Mesenchymal stem cell (in vitro differentiated cells and primary cell): ENCODE measurements at regions not wholly inside any gene's neighbourhood (a gene's known extent, or its start where the extent isn't known, plus 50 kb on each side); places are given as distances from the start of the nearest gene placed in this dataset.

Experiments
- DNase-seq: peaks from one replicate; pipeline ENCODE4 v3.0.0-alpha.2; 2013
- H2AFZ ChIP-seq: one replicate; pipeline ENCODE4 v1.6.1; 2013; ENCODE audit warnings: low read depth, mild to moderate bottlenecking, control low read depth, inconsistent platforms, low read length, moderate library complexity
- H2AK5ac ChIP-seq: 2 replicates; pipeline ENCODE4 v1.6.1; 2013; ENCODE audit warnings: low read length, moderate library complexity, mild to moderate bottlenecking, inconsistent platforms; ENCODE audit not compliant: severe bottlenecking
- H2BK120ac ChIP-seq: one replicate; pipeline ENCODE4 v1.6.1; 2013; ENCODE audit warnings: low read depth, mild to moderate bottlenecking, inconsistent platforms, low read length, moderate library complexity
- H2BK12ac ChIP-seq, 2 experiments: one replicate each; pipeline ENCODE4 v1.6.1; 2013; ENCODE audit warnings: inconsistent platforms in 2 of 2, low read length in 2 of 2, mild to moderate bottlenecking in 2 of 2, moderate library complexity in 2 of 2, control low read depth in 1 of 2
- H2BK15ac ChIP-seq: one replicate; pipeline ENCODE4 v1.6.1; 2013; ENCODE audit warnings: mild to moderate bottlenecking, low read depth, inconsistent platforms; ENCODE audit not compliant: poor library complexity, severe bottlenecking
- H2BK5ac ChIP-seq: 2 replicates; pipeline ENCODE4 v1.6.1; 2013; ENCODE audit warnings: low read depth, mild to moderate bottlenecking, low read length, control low read depth, inconsistent platforms; ENCODE audit not compliant: poor library complexity, severe bottlenecking
- H3K14ac ChIP-seq, 2 experiments: one replicate each; pipeline ENCODE4 v1.6.1; 2013; ENCODE audit warnings: inconsistent platforms in 2 of 2, low read length in 2 of 2, control low read depth in 1 of 2, mild to moderate bottlenecking in 1 of 2, moderate library complexity in 1 of 2
- H3K18ac ChIP-seq, 2 experiments: one replicate each; pipeline ENCODE4 v1.6.1; 2013; ENCODE audit warnings: inconsistent platforms in 2 of 2, low read length in 2 of 2, control low read depth in 1 of 2, low read depth in 1 of 2, mild to moderate bottlenecking in 1 of 2
- H3K23ac ChIP-seq, 2 experiments: one replicate each; pipeline ENCODE4 v1.6.1; 2013; ENCODE audit warnings: inconsistent platforms in 2 of 2, low read length in 2 of 2, mild to moderate bottlenecking in 2 of 2, moderate library complexity in 2 of 2, control low read depth in 1 of 2
- H3K27ac ChIP-seq: 2 replicates; pipeline ENCODE4 v1.5.1; 2013; ENCODE audit warnings: mild to moderate bottlenecking, moderate library complexity, low read length, control low read depth, inconsistent platforms; ENCODE audit not compliant: poor library complexity, severe bottlenecking
- H3K27me3 ChIP-seq, 2 experiments: 2 replicates each; pipeline versions ENCODE4 v1.6.1 to v1.7.0; 2013; ENCODE audit warnings: low read length in 2 of 2, mild to moderate bottlenecking in 2 of 2, moderate library complexity in 2 of 2, control low read depth in 1 of 2, inconsistent platforms in 1 of 2; ENCODE audit not compliant: control insufficient read depth in 1 of 2, insufficient read depth in 1 of 2
- H3K36me3 ChIP-seq, 2 experiments: 2 replicates each; pipeline versions ENCODE4 v1.6.1 to v1.7.0; 2013; ENCODE audit warnings: low read length in 2 of 2, control low read depth in 1 of 2, inconsistent platforms in 1 of 2, low read depth in 1 of 2, mild to moderate bottlenecking in 1 of 2; ENCODE audit not compliant: insufficient read depth in 2 of 2, control insufficient read depth in 1 of 2
- H3K4ac ChIP-seq, 2 experiments: one replicate each; pipeline ENCODE4 v1.6.1; 2013; ENCODE audit warnings: inconsistent platforms in 2 of 2, low read length in 2 of 2, mild to moderate bottlenecking in 2 of 2, moderate library complexity in 2 of 2, control low read depth in 1 of 2, low read depth in 1 of 2
- H3K4me1 ChIP-seq: 2 replicates; pipeline ENCODE4 v1.6.1; 2013; ENCODE audit warnings: low read depth, low read length, control low read depth; ENCODE audit not compliant: control insufficient read depth, insufficient read depth
- H3K4me2 ChIP-seq: 2 replicates; pipeline ENCODE4 v1.6.1; 2013; ENCODE audit warnings: low read length, mild to moderate bottlenecking, inconsistent platforms; ENCODE audit not compliant: poor library complexity, severe bottlenecking
- H3K4me3 ChIP-seq, 2 experiments: 2 replicates each; pipeline versions ENCODE4 v1.5.1 to v1.7.0; 2013; ENCODE audit warnings: low read length in 2 of 2, mild to moderate bottlenecking in 2 of 2, control low read depth in 1 of 2, low read depth in 1 of 2; ENCODE audit not compliant: insufficient read depth in 1 of 2
- H3K79me1 ChIP-seq: replicated peaks from 2 replicates; pipeline ENCODE4 v1.6.1; 2013; ENCODE audit warnings: mild to moderate bottlenecking, control low read depth, low read length, inconsistent platforms; ENCODE audit not compliant: poor library complexity, severe bottlenecking
- H3K9ac ChIP-seq: 2 replicates; pipeline ENCODE4 v1.7.0; 2013; ENCODE audit warnings: mild to moderate bottlenecking, low read length, moderate library complexity
- H3K9me3 ChIP-seq: 2 replicates; pipeline ENCODE4 v1.7.0; 2013; ENCODE audit warnings: mild to moderate bottlenecking, low read length; ENCODE audit not compliant: control insufficient read depth
- H4K8ac ChIP-seq: one replicate; pipeline ENCODE4 v1.6.1; 2013; ENCODE audit warnings: inconsistent platforms, mild to moderate bottlenecking, low read length, moderate library complexity
- H4K91ac ChIP-seq: one replicate; pipeline ENCODE4 v1.6.1; 2013; ENCODE audit warnings: mild to moderate bottlenecking, low read length, inconsistent platforms
- WGBS: methylation state at CpG from one replicate; pipeline ENCODE4 v1.1.7; 2013; ENCODE audit warnings: mixed read lengths; 5-methylcytosine and 5-hydroxymethylcytosine counted together

DNA sequence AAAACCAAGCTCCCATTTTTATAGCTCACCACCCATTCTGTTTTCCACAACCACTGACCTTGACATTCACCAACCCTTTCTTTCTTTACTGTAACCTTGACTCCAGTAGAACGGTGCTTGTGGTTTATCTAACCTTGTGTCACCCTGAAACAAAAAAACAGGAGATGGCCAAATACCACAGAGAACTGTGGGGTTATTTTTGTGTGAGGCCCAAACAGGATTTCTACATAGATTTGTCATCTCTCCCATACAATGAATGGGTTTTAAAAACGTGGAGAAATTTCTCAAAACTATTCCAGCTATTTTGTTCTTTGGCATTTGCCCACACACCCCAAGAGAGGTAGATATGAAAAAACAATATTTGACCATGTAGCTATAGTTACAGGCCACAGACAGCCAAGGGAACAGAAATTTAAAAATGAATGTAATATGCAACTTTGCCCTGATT is 231.3 kb upstream of the TANK start:
- Histone ChIP-seq H2BK5ac (no peak overlapping the region), H3K4me3 (peak overlapping the region in 1 of 2 experiments; percentile 9), H4K91ac (no peak overlapping the region), H3K14ac (no peak overlapping the region), H3K4me2 (no peak overlapping the region), H3K23ac (no peak overlapping the region), H3K27me3 (no peaks in the 10 kb centered on the region), H2BK12ac (no peak overlapping the region), H3K4me1 (no peaks in the 10 kb centered on the region), H2BK15ac (no peak overlapping the region), H2BK120ac (no peak overlapping the region), H3K27ac (peak overlapping the region; percentile 28), H3K9me3 (no peaks in the 10 kb centered on the region), H2AFZ (no peak overlapping the region), H2AK5ac (no peak overlapping the region), H3K4ac (no peak overlapping the region), H3K9ac (peak overlapping the region; percentile 55), H4K8ac (no peak overlapping the region), H3K18ac (peak overlapping the region in 1 of 2 experiments; percentile 49), H3K79me1 (no peaks in the 10 kb centered on the region), H3K36me3 (no peaks in the 10 kb centered on the region)
- no peak for DNase-seq
- WGBS = 50% methylated on average over 1 of the region's 2 CpGs

DNA sequence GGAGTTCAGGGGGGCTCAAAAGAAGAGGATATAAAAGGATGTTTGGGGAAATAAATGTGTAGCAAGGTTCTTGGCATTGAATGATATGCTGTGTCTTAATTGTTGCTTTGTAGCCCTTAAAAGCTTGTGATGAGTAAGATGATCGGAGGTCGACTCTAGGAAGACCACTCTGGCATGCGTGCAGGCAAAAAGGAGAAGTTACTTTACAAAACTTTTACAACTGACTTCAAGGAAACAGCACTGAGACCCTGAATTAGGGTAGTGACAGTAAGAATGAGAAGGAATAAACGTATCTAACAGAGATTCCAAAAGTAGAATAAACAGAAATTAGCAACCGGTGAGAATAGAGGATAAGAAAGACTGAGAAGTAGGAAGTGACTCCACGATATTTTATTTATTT is 228.7 kb upstream of the TANK start:
- H2AFZ ChIP-seq = no peak overlapping the region
- H3K23ac ChIP-seq = no peak overlapping the region
- no peak overlapping the region for H3K4me3 ChIP-seq
- H2BK12ac ChIP-seq = peak overlapping the region in 1 of 2 experiments; percentile 64
- H3K79me1 ChIP-seq = no peaks in the 10 kb centered on the region
- no peaks in the 10 kb centered on the region for H3K9me3 ChIP-seq
- no peak for DNase-seq
- H3K9ac ChIP-seq = no peak overlapping the region
- no peak overlapping the region for H3K18ac ChIP-seq
- no peak overlapping the region for H4K91ac ChIP-seq
- H3K36me3 ChIP-seq = no peaks in the 10 kb centered on the region
- no peak overlapping the region for H2BK5ac ChIP-seq
- H3K14ac ChIP-seq = no peak overlapping the region
- H2AK5ac ChIP-seq = no peak overlapping the region
- peak overlapping the region in 1 of 2 experiments; percentile 43 for H3K4ac ChIP-seq
- H2BK120ac ChIP-seq = no peak overlapping the region
- no peak overlapping the region for H4K8ac ChIP-seq
- H3K27ac ChIP-seq = no peak overlapping the region
- 86% methylated on average over 4 of the region's 6 CpGs for WGBS
- H3K4me2 ChIP-seq = no peak overlapping the region
- no peak overlapping the region for H2BK15ac ChIP-seq
- no peaks in the 10 kb centered on the region for H3K4me1 ChIP-seq
- no peaks in the 10 kb centered on the region for H3K27me3 ChIP-seq

DNA sequence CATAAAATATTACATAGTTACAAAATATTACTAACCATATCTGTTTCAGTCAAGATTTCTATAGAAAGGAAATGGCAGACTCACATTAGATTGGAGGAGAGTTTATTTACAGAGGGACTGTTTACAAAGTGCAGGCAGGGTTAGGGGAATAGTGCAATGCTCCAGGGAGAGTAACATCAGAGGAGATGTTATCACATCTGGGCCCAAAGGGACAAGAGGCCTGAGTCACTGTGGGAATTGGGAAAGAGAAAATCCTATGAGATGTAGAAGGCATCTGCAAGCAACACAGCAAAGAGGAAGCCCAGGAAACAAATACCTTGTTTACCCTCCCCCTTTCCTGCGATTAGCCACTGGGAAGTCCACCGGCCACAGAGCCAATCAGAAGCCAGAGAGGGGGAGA is 227.3 kb upstream of the TANK start:
- peak; percentile 91 for DNase-seq
- H3K4me2 ChIP-seq = no peak overlapping the region
- no peak overlapping the region for H4K91ac ChIP-seq
- no peak overlapping the region for H2BK15ac ChIP-seq
- H3K79me1 ChIP-seq = no peaks in the 10 kb centered on the region
- H2BK5ac ChIP-seq = no peak overlapping the region
- H4K8ac ChIP-seq = no peak overlapping the region
- no peak overlapping the region for H3K14ac ChIP-seq
- no peaks in the 10 kb centered on the region for H3K4me1 ChIP-seq
- no peak overlapping the region for H3K18ac ChIP-seq
- no peak overlapping the region for H2AFZ ChIP-seq
- H3K9me3 ChIP-seq = no peaks in the 10 kb centered on the region
- no peak overlapping the region for H2BK12ac ChIP-seq
- no peaks in the 10 kb centered on the region for H3K27me3 ChIP-seq
- peak overlapping the region in 1 of 2 experiments; percentile 24 for H3K4ac ChIP-seq
- no peaks in the 10 kb centered on the region for H3K36me3 ChIP-seq
- H3K23ac ChIP-seq = no peak overlapping the region
- no peak overlapping the region for H2AK5ac ChIP-seq
- no peak overlapping the region for H3K9ac ChIP-seq
- no peak overlapping the region for H3K4me3 ChIP-seq
- no peak overlapping the region for H3K27ac ChIP-seq
- H2BK120ac ChIP-seq = no peak overlapping the region
- WGBS = no CpG with 5 or more reads among the region's 2 CpGs

DNA sequence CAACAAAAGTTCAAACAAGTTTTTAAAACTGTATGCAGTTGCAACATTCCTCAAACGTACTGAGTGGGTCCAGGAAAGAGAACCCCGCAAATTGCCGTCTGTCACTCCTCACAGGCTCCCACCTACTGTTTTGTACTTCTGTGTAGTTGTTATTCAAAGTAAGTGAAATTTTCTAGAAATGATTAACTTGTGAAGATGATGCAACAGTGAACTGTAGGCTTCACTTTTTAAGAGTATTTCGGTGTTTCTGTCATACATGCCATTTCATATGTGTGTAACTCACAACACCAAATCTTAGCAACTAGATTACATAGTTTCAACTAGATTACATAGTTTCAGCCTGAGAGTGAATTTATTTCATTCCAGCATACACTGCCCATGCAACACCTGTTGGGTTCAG is 226.0 kb upstream of the TANK start:
- Histone ChIP-seq H3K9ac (no peak overlapping the region), H3K27ac (no peak overlapping the region), H2AK5ac (no peak overlapping the region), H2AFZ (no peak overlapping the region), H3K4me3 (no peak overlapping the region), H4K91ac (no peak overlapping the region), H3K79me1 (no peaks in the 10 kb centered on the region), H3K4ac (no peak overlapping the region), H3K27me3 (no peaks in the 10 kb centered on the region), H3K23ac (no peak overlapping the region), H4K8ac (no peak overlapping the region), H2BK120ac (no peak overlapping the region), H2BK12ac (peak overlapping the region in 1 of 2 experiments; percentile 21), H3K18ac (no peak overlapping the region), H3K36me3 (no peaks in the 10 kb centered on the region), H3K4me2 (peak overlapping the region; percentile 59), H3K9me3 (no peaks in the 10 kb centered on the region), H3K14ac (no peak overlapping the region), H2BK5ac (no peak overlapping the region), H3K4me1 (no peaks in the 10 kb centered on the region), H2BK15ac (no peak overlapping the region)
- WGBS = 100% methylated on average over 2 of the region's 4 CpGs
- DNase-seq = no peak
